ENCODE measurements at regions not wholly inside any gene's neighbourhood (a gene's known extent, or its start where the extent isn't known, plus 50 kb on each side); places are given as distances from the start of the nearest gene placed in this dataset.

GRCh38 chr2:104690255-104690984 is 163.5 kb upstream of the POU3F3 start:
- TF ChIP-seq REST (tag by site-specific recombination; IDR thresholded peaks at IDR 0.05) = no peak
- no peak for TF ChIP-seq HOXA7 (CRISPR knock-in tag; IDR thresholded peaks at IDR 0.05; ENCODE audit: borderline replicate concordance)
- no peak for TF ChIP-seq ZNF48 (tag by site-specific recombination; IDR thresholded peaks at IDR 0.05)
- no peak for TF ChIP-seq CTCF (tag by site-specific recombination; IDR thresholded peaks at IDR 0.05)
- no peak for TF ChIP-seq ZNF768 (tag by site-specific recombination; IDR thresholded peaks at IDR 0.05)
- TF ChIP-seq ZNF211 (tag by site-specific recombination; IDR thresholded peaks at IDR 0.05; ENCODE audit: low read depth) = no peak
- TF ChIP-seq OSR2 (tag by site-specific recombination; IDR thresholded peaks at IDR 0.05) = no peak
- no peak for TF ChIP-seq SP2 (tag by site-specific recombination; IDR thresholded peaks at IDR 0.05)
- TF ChIP-seq ZNF133 (tag by site-specific recombination; IDR thresholded peaks at IDR 0.05) = no peak
- no peak for TF ChIP-seq ZNF830 (tag by site-specific recombination; IDR thresholded peaks at IDR 0.05; ENCODE audit: low read depth)
